GM21619 (cell line): ENCODE measurements at regions not wholly inside any gene's neighbourhood (a gene's known extent, or its start where the extent isn't known, plus 50 kb on each side); places are given as distances from the start of the nearest gene placed in this dataset.

Experiments used
- ATAC-seq: cut with Tn5 transposase; IDR thresholded peaks from one replicate; pipeline ENCODE4 v1.9.1; 2021; ENCODE audit not compliant: unreplicated experiment

- ATAC-seq: no peak
Observed at GRCh38 chr12:46131732-46132469, 136.9 kb downstream of the SLC38A1 start.

DNA sequence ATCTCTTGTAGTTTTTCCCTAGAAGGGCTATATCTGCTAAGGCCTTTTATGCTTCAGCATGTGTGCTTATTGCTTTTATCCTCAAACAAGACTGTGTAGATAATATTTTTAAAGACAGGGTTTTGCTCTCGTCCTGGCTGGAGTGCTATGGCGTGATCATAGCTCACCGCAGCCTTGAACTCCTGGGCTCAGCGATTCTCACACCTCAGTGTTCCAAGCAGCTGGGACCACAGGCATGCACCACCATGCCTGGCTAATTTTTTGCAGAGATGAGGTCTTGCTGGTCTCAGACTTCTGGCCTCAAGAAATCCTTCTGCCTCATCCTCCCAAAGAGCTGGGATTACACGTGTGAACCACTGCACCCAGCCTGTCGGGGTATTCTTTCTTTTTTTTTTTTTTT lies 137.3 kb upstream of the SCAF11 start:
- no peak for ATAC-seq

- ATAC-seq: no peak
Observed at GRCh38 chr12:46126050-46126727, 135.8 kb upstream of the SCAF11 start.

DNA sequence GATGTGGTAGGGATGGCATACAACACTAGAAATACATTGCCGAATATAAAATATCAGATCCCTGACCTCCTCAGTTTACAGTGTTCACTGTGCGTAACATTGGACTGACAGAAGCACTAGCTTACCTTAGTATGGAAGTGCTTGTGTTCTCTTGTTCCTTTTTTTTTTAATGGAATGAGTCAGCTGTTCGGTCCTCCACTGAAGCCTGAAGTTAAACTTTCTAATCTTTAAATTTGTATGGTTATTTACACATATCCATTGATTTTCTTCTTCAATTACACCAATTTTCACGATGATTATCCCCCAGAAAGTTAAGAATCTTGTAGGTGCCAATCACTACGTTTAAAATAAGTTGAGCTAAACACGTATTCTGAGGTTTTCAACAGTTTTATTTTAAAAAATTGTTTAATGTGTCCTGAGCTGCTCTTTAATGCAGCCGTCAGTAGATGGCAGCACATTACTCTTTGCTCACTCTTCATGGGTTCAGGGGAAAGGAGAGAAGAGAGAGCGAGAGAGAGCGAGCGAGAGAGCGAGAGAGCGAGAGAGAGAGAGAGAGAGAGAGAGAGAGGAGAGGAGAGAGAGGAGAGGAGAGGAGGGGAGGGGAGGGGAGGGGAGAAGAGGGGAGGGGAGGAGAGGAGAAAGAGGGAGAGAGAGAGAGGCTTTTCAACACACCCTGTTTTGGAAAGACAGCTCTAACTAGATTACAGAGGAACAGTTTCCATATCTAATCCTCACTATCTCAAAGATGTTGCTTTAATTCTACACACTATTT lies 134.7 kb upstream of the SCAF11 start:
- ATAC-seq: peak; percentile 80

DNA sequence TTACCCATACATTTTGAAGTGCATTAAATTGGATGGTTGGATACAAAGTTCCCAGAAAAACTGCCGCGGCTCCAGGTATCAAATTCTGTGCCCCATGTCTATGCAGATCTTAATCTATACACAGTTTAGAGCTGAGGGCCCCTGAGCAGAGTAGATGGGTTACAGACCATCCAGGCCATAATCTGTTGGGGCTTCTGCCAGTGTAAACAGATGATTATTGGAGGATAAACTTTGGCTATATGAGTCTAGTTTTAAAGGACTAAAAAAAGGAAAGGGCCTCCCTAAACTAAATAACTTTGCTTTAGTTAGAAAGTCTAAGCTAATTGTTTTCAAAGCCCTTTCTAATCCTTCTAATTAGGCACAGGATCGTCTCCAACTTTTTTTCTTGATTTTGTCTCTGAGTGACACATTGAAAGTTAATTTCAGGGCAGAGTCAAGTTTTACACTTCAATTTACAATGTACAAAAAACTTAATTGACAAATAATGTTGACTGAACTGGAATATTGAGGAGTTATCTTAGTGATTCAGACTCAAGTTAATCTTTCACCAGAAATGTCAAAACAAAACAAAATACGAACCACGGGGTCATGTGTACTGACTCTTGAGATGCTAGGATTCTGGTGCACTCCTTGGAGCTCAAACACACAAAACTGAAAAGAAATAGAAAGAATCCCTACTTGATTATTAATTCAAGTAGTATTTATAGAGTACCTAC lies 133.9 kb upstream of the SCAF11 start:
- peak; percentile 39 for ATAC-seq

- no peak for ATAC-seq
Observed at GRCh38 chr12:46112364-46112763, 122.0 kb upstream of the SCAF11 start.

DNA sequence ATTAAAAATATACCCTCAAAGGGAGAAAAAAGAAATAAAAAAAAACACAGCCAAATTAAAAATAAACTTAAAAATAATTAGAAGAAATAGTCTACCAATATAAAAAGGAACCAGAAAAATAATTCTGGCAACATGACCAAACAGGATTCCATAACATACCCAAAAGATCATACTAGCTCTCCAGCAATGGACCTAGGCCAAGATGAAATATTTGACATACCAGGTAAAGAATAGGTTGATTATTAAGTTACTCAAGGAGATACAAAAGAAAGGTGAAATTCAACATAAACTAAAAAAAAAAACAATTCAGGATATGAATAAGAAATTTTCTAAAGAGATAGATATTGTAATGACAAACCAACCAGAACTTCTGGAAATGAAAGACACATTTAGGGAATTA lies 121.3 kb upstream of the SCAF11 start:
- no peak for ATAC-seq

- no peak for ATAC-seq
Observed at GRCh38 chr12:46110928-46111699, 120.7 kb upstream of the SCAF11 start.

GRCh38 chr12:46110223-46110611 lies 119.8 kb upstream of the SCAF11 start:
- ATAC-seq: no peak

DNA sequence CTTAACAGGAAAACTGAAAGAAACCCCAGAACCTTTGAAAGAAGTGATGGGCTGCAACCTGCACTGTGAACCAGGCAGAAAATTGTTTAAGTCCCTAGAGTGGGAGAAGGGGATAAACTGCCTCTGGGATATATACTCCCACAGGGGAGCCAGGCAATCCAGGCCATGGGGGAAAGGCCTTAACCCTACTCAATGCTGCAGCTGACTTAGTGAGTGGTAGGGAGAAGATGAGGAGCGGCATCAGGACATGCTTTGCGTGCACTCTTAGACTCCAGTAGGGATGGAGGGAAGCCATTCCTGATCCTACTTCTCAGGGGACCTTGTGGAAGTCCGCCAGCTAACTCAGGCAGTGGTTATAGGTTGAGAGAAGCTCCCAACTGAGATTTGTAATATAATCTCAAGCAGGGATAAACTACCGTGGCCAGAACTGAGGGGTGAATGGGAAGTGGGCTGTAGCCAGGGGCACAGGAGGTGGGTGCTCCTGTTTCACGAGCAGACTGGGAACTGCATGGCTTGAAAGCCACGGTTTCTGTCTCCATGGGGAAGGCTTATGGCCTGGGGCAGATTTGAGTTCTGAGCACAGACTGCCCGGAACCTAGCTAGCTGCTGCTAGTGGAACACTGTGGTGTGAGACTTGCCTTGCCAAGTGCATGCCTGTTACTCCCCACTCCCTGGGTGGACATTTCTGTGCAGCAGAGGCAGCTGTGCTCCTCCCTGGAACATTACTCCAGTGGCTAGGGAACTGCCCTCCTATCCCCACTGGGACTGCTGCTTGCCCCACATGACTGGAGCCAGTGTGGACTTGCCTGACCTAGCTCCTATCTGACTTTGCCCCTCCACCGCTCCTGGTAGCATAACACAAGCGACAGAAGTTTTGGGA lies 119.2 kb upstream of the SCAF11 start:
- ATAC-seq: no peak

DNA sequence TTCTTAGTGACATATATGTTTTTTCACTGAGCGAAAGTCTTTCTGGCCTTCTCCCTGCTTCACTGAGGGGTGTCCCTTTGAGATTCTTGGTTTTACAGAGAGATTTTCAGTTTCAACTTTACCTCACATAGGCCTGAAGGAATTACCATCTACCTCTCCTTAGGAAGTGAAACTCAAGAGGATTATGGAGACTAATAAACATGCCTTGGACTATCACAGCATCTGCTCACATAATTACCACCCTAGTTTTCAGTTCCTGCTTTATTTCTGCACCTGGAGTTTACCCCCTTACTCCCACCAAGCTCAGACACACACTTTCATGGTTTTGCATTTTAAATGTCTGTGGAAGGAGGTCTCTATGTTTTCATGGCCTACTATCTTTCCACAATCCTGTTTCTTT lies 118.3 kb upstream of the SCAF11 start:
- peak; percentile 86 for ATAC-seq

- ATAC-seq: no peak
Observed at GRCh38 chr12:46107591-46107990, 117.2 kb upstream of the SCAF11 start.

- no peak for ATAC-seq
Observed at GRCh38 chr12:46105735-46106134, 115.4 kb upstream of the SCAF11 start.

GRCh38 chr12:46103559-46104383 lies 113.4 kb upstream of the SCAF11 start:
- no peak for ATAC-seq

DNA sequence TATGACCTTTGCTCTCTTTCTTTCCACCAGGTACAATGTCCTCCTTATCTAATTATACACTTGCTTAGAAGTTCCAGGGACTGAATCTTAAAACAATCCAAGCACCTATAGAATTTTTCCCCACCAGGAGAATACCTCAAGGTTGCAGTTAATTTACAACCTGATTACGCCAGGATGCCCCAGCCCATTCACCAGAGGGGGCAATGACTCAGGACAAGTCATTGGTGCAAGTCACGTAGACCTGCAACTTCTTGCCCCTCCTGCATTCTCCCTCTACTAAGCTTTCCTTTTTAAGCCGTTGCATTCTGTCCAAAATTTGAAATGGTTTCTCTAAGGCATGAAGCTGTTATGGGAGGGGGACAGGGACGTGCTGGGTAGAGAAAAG lies 111.1 kb upstream of the SCAF11 start:
- ATAC-seq: no peak

DNA sequence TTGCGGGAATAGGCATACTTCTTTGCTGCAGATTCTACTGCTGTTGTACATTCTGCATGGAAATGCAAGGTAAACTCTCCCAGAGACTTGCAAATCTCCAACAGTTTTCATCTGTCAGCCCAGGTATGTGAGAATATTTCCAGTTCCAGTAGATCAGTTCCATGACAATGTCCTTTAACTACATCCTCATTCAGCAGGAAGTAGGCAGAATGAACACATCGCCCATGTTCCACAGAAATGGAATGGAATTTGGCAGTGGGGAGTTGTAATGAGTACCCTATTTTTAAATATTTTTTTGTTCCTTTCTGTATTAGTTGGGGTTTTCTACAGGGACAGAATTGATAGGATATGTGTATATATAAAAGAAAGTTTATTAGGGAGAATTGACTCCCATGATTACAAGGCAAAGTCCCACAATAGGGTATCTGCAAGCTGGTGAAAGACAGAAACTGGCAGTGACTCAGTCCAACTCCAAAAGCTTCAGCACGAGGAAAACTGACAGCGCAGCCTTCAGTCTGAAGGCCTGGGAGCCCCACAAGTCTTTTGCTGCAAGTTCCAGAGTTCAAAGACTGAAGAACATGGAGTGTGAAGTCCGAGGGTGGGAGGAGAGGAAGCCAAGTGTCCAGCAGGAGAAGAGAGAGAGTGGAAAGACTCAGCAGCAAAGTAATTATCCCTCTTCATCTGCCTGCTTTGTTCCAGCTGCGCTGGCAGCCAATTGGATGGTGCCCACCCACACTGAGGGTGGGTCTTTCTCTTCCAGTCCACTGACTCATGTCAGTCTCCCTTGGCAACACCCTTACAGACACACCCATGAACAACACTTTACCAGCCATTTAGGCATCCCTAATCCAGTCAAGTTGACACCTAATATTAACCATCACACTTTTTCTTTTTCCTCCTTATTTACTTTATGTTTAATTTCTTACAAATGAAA lies 110.4 kb upstream of the SCAF11 start:
- no peak for ATAC-seq

DNA sequence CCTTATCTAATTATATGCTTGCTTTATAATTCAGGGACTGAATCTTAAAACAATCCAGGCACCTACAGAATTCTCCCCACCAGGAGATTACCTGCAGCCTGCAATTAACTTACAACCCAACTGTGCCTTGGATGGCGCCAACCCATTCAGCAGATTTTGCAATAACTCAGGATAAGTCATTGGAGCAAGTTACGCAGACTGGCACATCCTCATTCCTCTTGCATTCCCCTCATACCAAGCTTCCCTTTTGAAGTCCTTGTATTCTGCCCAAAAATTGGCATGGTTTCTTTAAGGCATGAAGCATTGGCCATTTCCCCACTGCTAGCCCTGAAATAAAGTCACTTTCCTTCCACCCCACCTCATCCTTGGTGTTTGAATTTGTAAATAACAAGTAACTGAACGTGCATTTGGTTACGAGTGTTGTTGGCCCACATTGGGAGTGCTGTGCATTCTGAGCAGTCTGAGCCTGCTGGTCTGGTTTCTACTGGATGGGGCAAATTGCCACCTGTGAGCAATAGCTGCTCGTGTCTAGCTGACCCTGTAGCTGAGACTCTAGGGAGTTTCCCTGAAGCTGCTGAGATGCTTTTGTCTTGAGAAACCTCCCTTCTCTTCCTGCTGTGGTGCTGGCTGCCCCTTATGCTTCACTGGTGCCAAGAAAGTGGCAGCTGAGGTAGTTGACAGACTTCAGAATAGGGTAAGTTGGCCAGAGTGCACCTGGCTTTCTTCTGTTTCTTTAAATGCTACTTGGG lies 99.2 kb upstream of the SCAF11 start:
- no peak for ATAC-seq
